GM21825 (cell line): ENCODE measurements at regions not wholly inside any gene's neighbourhood (a gene's known extent, or its start where the extent isn't known, plus 50 kb on each side); places are given as distances from the start of the nearest gene placed in this dataset.
"Not testable (repeated sequence)": the region's sequence is repeated elsewhere in the genome, so short reads cannot be mapped to it uniquely, and the experiment has no call there.

Experiments
- ATAC-seq: cut with Tn5 transposase; IDR thresholded peaks from one replicate; pipeline ENCODE4 v1.9.1; 2021; ENCODE audit warnings: mild to moderate bottlenecking, moderate library complexity; ENCODE audit not compliant: unreplicated experiment

GRCh38 chr6:166846446-166847142, 109.8 kb downstream of the RNASET2 start:
- not testable (repeated sequence) for ATAC-seq

- ATAC-seq, result no peak
Observed at GRCh38 chr6:166842607-166843006, 113.7 kb downstream of the RNASET2 start.

DNA sequence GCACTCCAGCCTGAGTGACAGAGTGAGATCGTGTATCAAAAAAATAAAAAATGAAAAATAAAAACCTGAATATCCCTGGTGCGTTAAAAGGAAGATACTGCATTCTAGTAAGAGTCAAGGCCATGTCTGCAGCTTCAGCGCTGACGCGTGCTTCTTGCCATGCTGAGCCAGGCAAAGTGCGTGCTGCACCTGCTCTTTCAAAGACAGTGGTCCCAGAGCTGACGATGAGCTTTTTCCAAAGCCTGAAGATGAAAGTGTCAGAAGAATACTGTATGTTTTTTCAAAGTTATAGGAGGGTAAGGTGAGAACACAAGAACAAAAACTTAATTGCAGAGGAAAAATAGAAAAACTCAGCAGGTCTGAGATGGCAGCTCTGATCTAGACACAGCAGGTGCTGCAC, 115.1 kb downstream of the RNASET2 start:
- no peak for ATAC-seq

GRCh38 chr6:166839569-166839968, 116.8 kb downstream of the RNASET2 start:
- no peak for ATAC-seq

GRCh38 chr6:166838987-166839386, 117.4 kb downstream of the RNASET2 start:
- ATAC-seq, result no peak

DNA sequence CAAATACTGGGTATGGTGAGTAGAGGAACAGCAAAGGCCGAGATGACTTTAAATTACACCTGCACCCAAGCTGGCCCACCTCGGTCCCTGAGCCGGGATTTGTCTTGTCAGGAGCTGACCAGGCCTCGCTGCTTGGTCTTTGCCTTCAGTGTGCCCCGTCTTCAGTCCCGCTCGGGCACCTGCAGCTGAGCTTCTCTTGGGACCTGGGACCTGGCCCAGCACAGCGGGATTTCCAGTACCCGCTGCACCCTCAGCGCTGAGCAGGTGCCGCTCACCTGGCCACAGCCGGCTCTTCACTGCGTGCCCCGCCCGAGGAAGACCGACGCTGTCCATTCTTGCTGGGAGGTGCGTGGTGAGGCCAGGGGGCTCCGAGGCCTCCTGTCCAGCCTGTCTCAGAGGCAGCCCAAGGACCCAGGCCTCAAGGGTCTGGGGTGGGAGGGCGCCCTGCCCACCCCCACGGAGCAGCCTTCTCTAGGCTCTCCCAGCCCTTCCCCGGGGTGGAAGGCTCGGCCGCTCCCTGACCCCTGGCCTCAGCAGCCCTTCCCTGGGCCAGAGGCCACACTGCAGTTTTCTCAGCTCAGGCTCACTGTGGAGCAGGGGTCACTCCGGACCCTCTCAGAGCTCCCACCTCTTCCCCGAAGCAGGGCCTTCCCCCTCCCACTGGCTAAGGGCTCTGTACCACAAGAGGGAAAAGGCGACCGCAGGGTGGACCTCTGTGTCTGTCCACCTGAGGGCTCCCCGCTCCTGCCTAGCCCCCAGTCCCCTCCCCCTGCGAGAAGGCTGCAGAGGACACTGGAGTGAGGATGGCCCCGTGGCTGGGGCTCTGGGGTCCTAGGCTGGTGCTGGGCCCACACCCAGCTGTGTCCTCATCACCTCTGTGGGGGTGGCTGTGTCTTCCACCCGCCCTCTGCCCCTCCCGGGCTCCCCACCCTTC, 119.3 kb downstream of the RNASET2 start:
- ATAC-seq, result no peak

DNA sequence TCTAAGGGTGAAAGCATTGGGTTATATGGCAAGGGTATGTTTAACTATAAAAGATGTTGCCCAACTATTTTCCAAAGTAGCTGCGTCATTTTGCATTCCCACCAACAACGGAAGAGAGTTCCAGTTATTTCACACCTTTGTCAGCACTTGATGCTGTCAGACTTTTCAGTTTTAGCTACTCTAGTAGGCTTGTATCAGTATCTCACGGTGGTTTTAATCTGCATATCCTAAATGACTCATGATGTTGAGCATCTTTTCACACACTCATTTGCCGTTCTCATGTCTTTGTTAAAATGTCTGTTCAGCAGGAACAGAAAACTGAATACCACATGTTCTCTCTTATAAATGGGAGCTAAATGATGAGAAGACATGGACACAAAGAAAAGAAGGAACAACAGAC, 122.3 kb downstream of the RNASET2 start:
- no peak for ATAC-seq

DNA sequence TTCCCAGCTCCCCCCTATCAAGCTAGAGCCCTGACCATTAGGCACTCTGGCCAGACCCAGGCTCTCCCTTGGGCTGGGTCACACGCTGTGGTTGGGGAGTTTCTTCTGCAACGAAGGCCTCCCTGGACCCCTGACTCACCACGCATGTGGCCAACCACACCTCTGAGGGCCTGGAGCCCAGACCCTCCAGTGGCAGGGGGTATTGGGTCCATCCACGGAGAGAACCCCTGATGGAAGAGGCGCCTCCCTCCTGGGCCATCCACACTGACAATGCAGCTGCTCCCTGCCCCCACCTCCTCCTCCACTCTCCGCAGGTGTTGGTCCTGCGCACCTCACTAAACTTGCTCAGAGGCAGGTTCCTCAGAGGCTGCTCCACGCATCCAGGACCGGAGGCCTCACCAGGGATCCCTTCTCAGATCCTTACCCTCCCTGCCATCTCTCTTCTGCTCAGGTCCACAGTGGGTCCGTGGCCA, 125.4 kb downstream of the RNASET2 start:
- ATAC-seq, result peak; percentile 28

DNA sequence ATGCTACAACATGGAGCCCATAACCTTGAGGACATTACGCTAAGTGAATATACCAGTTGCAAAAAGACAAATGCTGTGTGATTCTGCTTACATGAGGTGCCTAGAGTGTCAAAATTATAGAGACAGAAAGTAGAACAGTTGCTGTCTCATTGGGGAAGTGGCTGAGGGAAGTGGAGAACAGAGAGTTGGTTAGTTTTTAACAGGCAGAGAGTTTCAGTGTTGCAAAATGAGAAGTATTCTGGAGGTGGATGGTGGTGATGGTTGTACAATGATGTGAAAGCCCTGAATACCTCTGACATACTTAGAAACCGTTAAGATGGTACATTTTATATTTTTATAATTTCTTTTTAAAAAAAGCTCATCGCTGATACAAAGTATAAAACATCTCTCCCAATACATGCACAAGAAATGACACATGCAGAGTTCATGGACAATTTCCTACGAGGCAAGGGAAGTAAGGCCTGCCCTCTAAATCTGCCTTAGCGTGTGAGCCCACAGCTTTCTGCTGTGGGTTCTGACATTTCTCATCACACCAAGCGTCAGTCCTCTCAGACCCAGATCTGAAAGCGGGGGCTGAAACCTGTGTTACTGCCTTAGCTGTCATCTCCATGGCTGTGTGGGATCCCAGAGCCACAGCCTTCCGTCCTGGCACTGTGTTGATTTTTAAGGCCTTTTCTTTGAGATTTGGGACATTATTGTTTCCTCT, 126.0 kb downstream of the RNASET2 start:
- peak; percentile 89 for ATAC-seq

DNA sequence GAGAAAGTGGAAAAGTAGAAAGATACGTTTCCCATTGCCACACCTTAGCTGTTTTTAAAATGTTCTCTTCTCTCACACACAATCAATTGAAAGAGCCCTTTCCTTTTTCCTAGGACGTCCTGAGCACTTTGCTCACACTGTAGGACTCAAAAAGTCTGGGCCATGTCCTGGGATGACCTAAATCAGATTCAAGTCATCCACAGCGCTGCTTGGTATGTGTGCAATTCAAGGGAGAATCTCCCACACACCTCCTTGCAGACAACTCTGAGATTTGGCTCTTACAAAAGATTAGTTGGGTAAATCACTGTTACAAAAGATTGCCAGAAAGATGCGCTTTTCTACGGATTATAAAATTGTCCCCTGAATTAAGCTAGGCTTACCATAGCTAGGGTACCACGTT, 130.1 kb downstream of the RNASET2 start:
- ATAC-seq, result no peak

DNA sequence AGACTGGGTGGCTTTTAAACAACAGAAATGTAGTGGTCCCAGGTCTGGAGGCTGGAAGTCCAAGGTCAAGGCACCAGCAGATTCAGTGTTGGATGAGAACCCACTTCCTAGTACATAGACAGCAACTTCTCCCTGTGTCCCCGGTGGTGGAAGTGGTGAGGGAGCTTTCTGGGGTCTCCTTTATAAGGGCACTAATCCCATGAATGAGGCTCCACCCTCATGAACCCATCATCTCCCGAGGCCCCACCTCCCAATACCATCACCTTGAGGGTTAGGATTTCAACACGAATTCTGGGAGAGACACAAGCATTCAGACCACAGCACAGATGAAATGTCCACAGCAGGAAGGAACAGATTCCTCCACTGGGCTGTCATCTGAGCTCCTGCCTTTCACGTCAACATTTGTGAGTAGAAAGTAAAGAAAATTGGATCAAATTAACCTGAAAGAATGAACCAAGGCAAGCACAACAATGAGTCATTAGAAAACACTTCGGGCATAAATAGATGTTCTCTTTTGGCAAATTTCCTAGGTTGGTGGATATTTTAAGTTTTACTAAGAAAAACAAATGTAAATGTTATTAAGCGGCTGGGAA, 130.7 kb downstream of the RNASET2 start:
- ATAC-seq, result no peak

- ATAC-seq, result no peak
Observed at GRCh38 chr6:166824880-166825250, 131.5 kb downstream of the RNASET2 start.

- no peak for ATAC-seq
Observed at GRCh38 chr6:166824146-166824879, 132.0 kb downstream of the RNASET2 start.

DNA sequence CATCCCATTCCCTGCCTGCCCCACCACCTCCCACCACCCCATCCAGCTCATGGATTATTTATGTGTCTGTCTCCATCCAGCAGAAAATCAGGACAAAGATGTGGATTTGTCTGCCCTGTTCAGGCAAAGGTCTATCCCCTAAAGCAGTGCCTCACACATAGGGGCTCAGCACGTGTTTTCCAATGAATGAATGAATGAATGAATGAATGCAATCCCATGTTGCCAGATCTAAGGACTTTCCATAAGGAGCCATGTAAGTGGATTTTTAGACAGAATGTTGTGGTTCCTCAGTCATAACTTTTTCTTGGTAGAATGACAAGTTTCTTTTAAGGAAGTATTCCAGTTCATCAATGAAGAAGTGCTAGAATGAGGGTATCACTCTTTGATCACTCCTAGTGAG, 133.7 kb downstream of the RNASET2 start:
- no peak for ATAC-seq

DNA sequence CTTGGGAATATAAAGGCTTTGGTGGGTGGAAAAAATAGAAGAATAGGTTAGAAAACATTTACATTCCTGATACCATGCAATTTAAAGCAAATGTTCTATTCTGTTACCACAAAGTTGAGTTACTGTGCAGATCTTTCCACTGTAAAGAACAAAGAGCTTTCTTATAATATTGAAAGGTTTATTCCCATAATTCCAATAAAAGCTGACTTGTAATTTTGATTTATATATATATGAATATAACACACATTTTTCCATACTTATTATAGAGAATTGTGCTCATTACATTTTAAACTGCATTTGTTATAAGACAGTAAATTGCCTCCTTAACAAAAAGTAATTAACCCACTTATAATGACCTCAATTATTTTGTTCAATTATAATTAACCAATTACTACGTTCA, 135.9 kb downstream of the RNASET2 start:
- no peak for ATAC-seq

GRCh38 chr6:166820070-166820469, 136.3 kb downstream of the RNASET2 start:
- ATAC-seq, result no peak

GRCh38 chr6:166815629-166816028, 140.7 kb downstream of the RNASET2 start:
- ATAC-seq, result no peak

DNA sequence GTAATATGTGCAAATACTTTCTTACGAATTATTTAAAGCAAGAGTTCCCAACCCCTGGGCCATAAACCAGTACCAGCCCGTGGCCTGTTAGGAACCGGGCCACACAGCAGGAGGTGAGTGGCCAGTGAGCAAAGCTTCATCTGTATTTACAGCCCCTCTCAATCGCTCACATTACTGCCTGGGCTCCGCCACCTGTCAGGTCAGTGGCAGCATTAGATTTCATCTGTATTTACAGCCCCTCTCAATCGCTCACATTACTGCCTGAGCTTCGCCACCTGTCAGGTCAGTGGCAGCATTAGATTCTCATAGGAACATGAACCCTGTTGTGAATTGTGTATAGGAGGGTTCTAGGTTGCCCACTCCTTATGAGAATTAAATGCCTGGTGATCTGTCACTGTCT, 142.0 kb downstream of the RNASET2 start:
- ATAC-seq, result no peak

GRCh38 chr6:166813461-166813860, 142.9 kb downstream of the RNASET2 start:
- no peak for ATAC-seq

GRCh38 chr6:166810864-166811263, 145.5 kb downstream of the RNASET2 start:
- ATAC-seq, result no peak
